Fibroblast of lung (primary cell): ENCODE measurements at regions not wholly inside any gene's neighbourhood (a gene's known extent, or its start where the extent isn't known, plus 50 kb on each side); places are given as distances from the start of the nearest gene placed in this dataset.

Experiments used
- EZH2 ChIP-seq: IDR thresholded peaks from 2 replicates; pipeline ENCODE4 v1.5.1; 2012; ENCODE audit warnings: low read length, control low read depth, mild to moderate bottlenecking; ENCODE audit errors: missing control alignments
- TF ChIP-seq, protein P1 (sequence below), 2 donors: IDR thresholded peaks in 1 of 2; conservative IDR thresholded peaks in 1 of 2; 1 replicate in 1 of 2; 2 replicates in 1 of 2; pipeline ENCODE4 v1.5.1; 2011 to 2012; ENCODE audit warnings: low read length in 2 of 2, control low read depth in 1 of 2, inconsistent platforms in 1 of 2, low read depth in 1 of 2, mild to moderate bottlenecking in 1 of 2

DNA sequence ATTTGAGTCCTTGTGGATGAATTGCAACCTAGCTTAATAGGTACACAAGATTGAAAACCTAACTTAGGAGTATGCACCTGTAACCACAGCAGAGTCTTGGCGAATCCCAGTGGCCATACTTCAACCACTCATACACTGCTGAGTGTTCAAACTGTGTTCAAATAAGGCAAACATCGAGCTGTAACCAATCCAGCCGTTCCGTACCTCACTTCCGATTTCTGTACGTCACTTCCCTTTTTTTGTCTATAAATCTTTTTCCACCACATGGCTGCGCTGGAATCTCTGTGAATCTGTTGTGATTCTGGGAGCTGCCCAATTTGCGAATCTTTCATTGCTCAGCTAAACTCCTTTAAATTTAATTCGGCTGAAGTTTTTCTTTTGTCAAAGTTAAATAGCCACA lies 190.6 kb downstream of the MAF start:
- TF ChIP-seq, protein P1, sequence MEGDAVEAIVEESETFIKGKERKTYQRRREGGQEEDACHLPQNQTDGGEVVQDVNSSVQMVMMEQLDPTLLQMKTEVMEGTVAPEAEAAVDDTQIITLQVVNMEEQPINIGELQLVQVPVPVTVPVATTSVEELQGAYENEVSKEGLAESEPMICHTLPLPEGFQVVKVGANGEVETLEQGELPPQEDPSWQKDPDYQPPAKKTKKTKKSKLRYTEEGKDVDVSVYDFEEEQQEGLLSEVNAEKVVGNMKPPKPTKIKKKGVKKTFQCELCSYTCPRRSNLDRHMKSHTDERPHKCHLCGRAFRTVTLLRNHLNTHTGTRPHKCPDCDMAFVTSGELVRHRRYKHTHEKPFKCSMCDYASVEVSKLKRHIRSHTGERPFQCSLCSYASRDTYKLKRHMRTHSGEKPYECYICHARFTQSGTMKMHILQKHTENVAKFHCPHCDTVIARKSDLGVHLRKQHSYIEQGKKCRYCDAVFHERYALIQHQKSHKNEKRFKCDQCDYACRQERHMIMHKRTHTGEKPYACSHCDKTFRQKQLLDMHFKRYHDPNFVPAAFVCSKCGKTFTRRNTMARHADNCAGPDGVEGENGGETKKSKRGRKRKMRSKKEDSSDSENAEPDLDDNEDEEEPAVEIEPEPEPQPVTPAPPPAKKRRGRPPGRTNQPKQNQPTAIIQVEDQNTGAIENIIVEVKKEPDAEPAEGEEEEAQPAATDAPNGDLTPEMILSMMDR (conservative IDR thresholded peaks at IDR 0.05 in 1 of 2, IDR thresholded peaks at IDR 0.05 in 1 of 2; ENCODE audit: low read depth in 1 of 2, low read length in 2 of 2): no peak
- no peak for TF ChIP-seq EZH2
